ENCODE measurements at regions not wholly inside any gene's neighbourhood (a gene's known extent, or its start where the extent isn't known, plus 50 kb on each side); places are given as distances from the start of the nearest gene placed in this dataset.

GRCh38 chr4:16995451-16995850 is 97.0 kb upstream of the LDB2 start:
- no peak for DNase-seq (ENCODE audit: low spot score)
- no peak for TF ChIP-seq CTCF (IDR thresholded peaks at IDR 0.05; ENCODE audit: extremely low read depth, missing control alignments)

GRCh38 chr4:16993956-16994840 is 95.8 kb upstream of the LDB2 start:
- no peak for TF ChIP-seq CTCF (IDR thresholded peaks at IDR 0.05; ENCODE audit: extremely low read depth, missing control alignments)
- no peak for DNase-seq (ENCODE audit: low spot score)

GRCh38 chr4:16992566-16993225 is 94.3 kb upstream of the LDB2 start:
- TF ChIP-seq CTCF (IDR thresholded peaks at IDR 0.05; ENCODE audit: extremely low read depth, missing control alignments), result no peak

DNA sequence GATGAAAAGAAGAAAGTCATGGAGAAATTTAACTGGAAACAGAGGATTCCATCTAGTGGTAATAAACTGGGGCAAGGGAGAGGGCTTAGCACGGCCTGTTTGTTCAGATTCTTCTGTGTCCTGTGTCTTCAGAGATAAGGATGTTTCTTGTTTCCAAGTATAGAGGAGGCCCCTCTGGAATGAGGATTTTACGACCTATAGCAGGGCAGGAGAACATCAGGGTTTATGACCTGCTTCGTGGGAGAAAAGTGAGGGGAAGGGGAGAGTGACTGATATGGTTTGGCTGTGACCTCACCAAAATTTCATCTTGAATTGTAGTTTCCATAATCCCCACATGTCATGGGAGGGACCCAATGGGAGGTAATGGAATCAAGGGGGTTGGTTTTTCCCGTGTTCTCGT is 93.0 kb upstream of the LDB2 start:
- TF ChIP-seq CTCF (IDR thresholded peaks at IDR 0.05; ENCODE audit: extremely low read depth, missing control alignments), result no peak
- no peak for DNase-seq (ENCODE audit: low spot score)

More at GRCh38 chr4:16992566-16993225, 94.3 kb upstream of the LDB2 start:
- no peak for DNase-seq (ENCODE audit: low spot score)

GRCh38 chr4:16989371-16989770 is 90.9 kb upstream of the LDB2 start:
- no peak for TF ChIP-seq CTCF (IDR thresholded peaks at IDR 0.05; ENCODE audit: extremely low read depth, missing control alignments)

DNA sequence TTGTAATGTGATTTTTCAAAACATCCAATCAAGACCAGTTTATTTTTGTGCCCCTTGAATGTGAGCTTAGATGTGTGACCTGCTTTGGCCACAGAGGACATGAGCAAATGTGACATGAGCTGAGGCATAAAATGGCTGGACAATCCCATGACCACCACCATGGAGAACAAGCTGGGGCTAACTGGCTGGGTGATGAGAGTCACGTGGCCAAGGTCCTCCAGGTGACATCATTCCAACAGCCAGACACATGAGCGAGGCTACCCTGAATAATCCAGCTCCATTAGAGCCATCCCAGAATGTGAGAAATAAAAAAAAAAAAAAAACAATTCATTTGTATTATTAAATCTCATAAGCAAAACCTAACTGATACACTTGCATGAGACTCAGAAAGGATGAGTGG is 90.4 kb upstream of the LDB2 start:
- TF ChIP-seq CTCF (IDR thresholded peaks at IDR 0.05; ENCODE audit: extremely low read depth, missing control alignments), result no peak
- no peak for DNase-seq (ENCODE audit: low spot score)

More at GRCh38 chr4:16989371-16989770, 90.9 kb upstream of the LDB2 start:
- DNase-seq (ENCODE audit: low spot score), result no peak

GRCh38 chr4:16977081-16977480 is 78.6 kb upstream of the LDB2 start:
- no peak for TF ChIP-seq CTCF (IDR thresholded peaks at IDR 0.05; ENCODE audit: extremely low read depth, missing control alignments)
- DNase-seq (ENCODE audit: low spot score), result no peak

Data from GM20000 (cell line).